ENCODE measurements at regions not wholly inside any gene's neighbourhood (a gene's known extent, or its start where the extent isn't known, plus 50 kb on each side); places are given as distances from the start of the nearest gene placed in this dataset.

GRCh38 chr2:183543222-183543621 lies 419.0 kb downstream of the NUP35 start:
- H3K4me1 ChIP-seq (ENCODE audit: control insufficient read depth in 1 of 2, insufficient read depth in 2 of 2, low read length in 2 of 2) = no peaks in the 10 kb centered on the region
- no peak for TF ChIP-seq ATF3 (IDR thresholded peaks at IDR 0.05)
- no peak for TF ChIP-seq TCF7L2 (IDR thresholded peaks at IDR 0.05; ENCODE audit: borderline replicate concordance, extremely low read depth, insufficient read depth, insufficient read length)
- no peak overlapping the region for H2AFZ ChIP-seq (ENCODE audit: low read depth, low read length, poor library complexity, severe bottlenecking)
- no peak overlapping the region for H3K27ac ChIP-seq (ENCODE audit: low read depth, low read length)
- no peak overlapping the region for H3K9ac ChIP-seq (ENCODE audit: low read length)
- ChIA-PET CTCF (no interaction called here), RAD21 (ENCODE audit: low non-redundant PET in 1 of 2, low total read pairs in 2 of 2, uncharacterized antibody in 2 of 2, unreplicated experiment in 2 of 2) (no interaction called here), POLR2A (no interaction called here)
- ATAC-seq (no peak), DNase-seq (ENCODE audit: low read depth, low spot score) (no peak)
- no peaks in the 10 kb centered on the region for H3K27me3 ChIP-seq (ENCODE audit: insufficient read depth, low read length)
- H3K9me2 ChIP-seq (ENCODE audit: insufficient read depth) = no peaks in the 10 kb centered on the region
- no peak overlapping the region for H3K4me2 ChIP-seq (ENCODE audit: low read length)
- H3K9me3 ChIP-seq (ENCODE audit: control insufficient read depth in 1 of 2, insufficient read depth in 1 of 2, low read depth in 1 of 2, low read length in 2 of 2) = no peaks in the 10 kb centered on the region
- intact Hi-C loops (cut with micrococcal nuclease) = no loop called here
- no TSS peak for BruUV-seq (replicated peaks)
- H4K20me1 ChIP-seq (ENCODE audit: insufficient read depth) = no peaks in the 10 kb centered on the region
- no peaks in the 10 kb centered on the region for H3K79me2 ChIP-seq (ENCODE audit: insufficient read depth, low read length)
- H3K36me3 ChIP-seq (ENCODE audit: control insufficient read depth in 1 of 2, insufficient read depth in 2 of 2, low read length in 2 of 2) = no peaks in the 10 kb centered on the region
- H3K4me3 ChIP-seq (replicated peaks in 1 of 2; ENCODE audit: low read depth in 1 of 2, low read length in 2 of 2) = no peak overlapping the region

- H3K79me2 ChIP-seq (ENCODE audit: insufficient read depth, low read length) = no peaks in the 10 kb centered on the region
- H3K36me3 ChIP-seq (ENCODE audit: control insufficient read depth in 1 of 2, insufficient read depth in 2 of 2, low read length in 2 of 2) = no peaks in the 10 kb centered on the region
- H2AFZ ChIP-seq (ENCODE audit: low read depth, low read length, poor library complexity, severe bottlenecking) = no peak overlapping the region
- ATAC-seq (no peak), DNase-seq (ENCODE audit: low read depth, low spot score) (no peak)
- H3K9me2 ChIP-seq (ENCODE audit: insufficient read depth) = no peaks in the 10 kb centered on the region
- RAD21 ChIA-PET (ENCODE audit: low non-redundant PET in 1 of 2, low total read pairs in 2 of 2, uncharacterized antibody in 2 of 2, unreplicated experiment in 2 of 2) = no interaction called here
- intact Hi-C loops (cut with micrococcal nuclease) = no loop called here
- no peaks in the 10 kb centered on the region for H3K4me1 ChIP-seq (ENCODE audit: control insufficient read depth in 1 of 2, insufficient read depth in 2 of 2, low read length in 2 of 2)
- no peak overlapping the region for H3K4me3 ChIP-seq (replicated peaks in 1 of 2; ENCODE audit: low read depth in 1 of 2, low read length in 2 of 2)
- H3K4me2 ChIP-seq (ENCODE audit: low read length) = no peak overlapping the region
- H3K27me3 ChIP-seq (ENCODE audit: insufficient read depth, low read length) = no peaks in the 10 kb centered on the region
- BruUV-seq (replicated peaks) = no TSS peak
- no peaks in the 10 kb centered on the region for H4K20me1 ChIP-seq (ENCODE audit: insufficient read depth)
- CTCF ChIA-PET = no interaction called here
- POLR2A ChIA-PET = no interaction called here
- no peak overlapping the region for H3K9ac ChIP-seq (ENCODE audit: low read length)
- H3K9me3 ChIP-seq (ENCODE audit: control insufficient read depth in 1 of 2, insufficient read depth in 1 of 2, low read depth in 1 of 2, low read length in 2 of 2) = no peaks in the 10 kb centered on the region
- H3K27ac ChIP-seq (ENCODE audit: low read depth, low read length) = no peak overlapping the region
- TF ChIP-seq SIN3A (IDR thresholded peaks at IDR 0.05; ENCODE audit: low read depth) (no peak), SRF (IDR thresholded peaks at IDR 0.05; ENCODE audit: low read depth) (no peak), EZH2 (IDR thresholded peaks at IDR 0.05) (no peak), ZBTB33 (IDR thresholded peaks at IDR 0.05; ENCODE audit: extremely low read depth, insufficient replicate concordance, low read length) (no peak), EGR1 (IDR thresholded peaks at IDR 0.05; ENCODE audit: low read depth) (no peak), FOSL1 (IDR thresholded peaks at IDR 0.05; ENCODE audit: low read depth) (no peak), ZNF274 (IDR thresholded peaks at IDR 0.05; ENCODE audit: low read depth, low read length) (no peak), ATF3 (IDR thresholded peaks at IDR 0.05) (no peak), CTCF (IDR thresholded peaks at IDR 0.05 in 2 of 3, conservative IDR thresholded peaks at IDR 0.05 in 1 of 3; ENCODE audit: borderline replicate concordance in 1 of 3, insufficient read depth in 1 of 3, low read depth in 2 of 3, low read length in 2 of 3) (no peak), ELF1 (IDR thresholded peaks at IDR 0.05; ENCODE audit: borderline replicate concordance, low read depth) (no peak), CEBPB (IDR thresholded peaks at IDR 0.05; ENCODE audit: low read depth) (no peak), POLR2AphosphoS5 (IDR thresholded peaks at IDR 0.05; ENCODE audit: low read depth, low read length) (no peak), ZFX (IDR thresholded peaks at IDR 0.05) (no peak)
These were observed 419.5 kb downstream of the NUP35 start for GRCh38 chr2:183543731-183544130.
